NCI-H774 (cell line): ENCODE measurements at regions not wholly inside any gene's neighbourhood (a gene's known extent, or its start where the extent isn't known, plus 50 kb on each side); places are given as distances from the start of the nearest gene placed in this dataset.
"Not testable (repeated sequence)": the region's sequence is repeated elsewhere in the genome, so short reads cannot be mapped to it uniquely, and the experiment has no call there.

ENCODE experiments used
- DNase-seq: peaks from one replicate; lab custom pipeline; 2025; lab: John Stamatoyannopoulos, UW

DNA sequence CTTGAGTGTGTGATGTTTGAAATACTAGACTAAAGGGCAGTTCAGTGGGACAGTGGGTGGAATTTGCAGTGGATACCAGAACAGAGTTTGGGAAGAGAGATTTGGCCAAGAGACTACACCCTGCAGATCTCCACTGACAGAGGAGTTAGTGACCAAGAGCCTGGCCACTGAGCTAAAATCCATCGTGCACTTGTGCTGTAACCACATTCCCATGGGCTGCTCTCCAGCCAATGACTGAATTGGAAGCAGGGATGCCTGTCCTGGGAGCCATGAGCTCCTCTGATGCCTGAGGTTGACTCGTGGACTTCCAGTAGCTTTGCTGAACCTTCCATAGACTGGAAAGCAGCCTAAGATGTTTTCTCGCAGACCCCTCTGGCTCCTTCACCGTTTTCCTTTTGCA, 296.1 kb downstream of the TRIML1 start:
- DNase-seq, result no peak

DNA sequence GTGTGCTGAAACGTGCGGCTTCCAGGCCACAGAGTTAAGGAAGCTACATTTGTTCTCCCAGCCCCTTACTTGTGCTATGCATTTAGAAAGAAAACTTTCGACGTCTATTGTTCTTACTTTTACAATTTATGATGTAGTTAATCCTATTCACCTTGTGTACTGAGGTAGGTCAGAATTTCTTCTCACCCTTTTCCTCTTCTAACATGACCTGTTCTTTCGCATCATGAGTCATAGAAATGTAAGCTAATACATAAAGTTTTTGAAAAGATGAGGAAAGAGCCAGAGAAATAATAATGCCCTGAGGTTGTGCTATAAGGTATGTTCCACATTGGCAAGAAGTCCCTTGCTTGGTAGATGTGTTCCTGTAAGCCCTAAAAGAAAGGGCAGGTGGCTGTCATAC, 298.3 kb downstream of the TRIML1 start:
- DNase-seq, result no peak

DNA sequence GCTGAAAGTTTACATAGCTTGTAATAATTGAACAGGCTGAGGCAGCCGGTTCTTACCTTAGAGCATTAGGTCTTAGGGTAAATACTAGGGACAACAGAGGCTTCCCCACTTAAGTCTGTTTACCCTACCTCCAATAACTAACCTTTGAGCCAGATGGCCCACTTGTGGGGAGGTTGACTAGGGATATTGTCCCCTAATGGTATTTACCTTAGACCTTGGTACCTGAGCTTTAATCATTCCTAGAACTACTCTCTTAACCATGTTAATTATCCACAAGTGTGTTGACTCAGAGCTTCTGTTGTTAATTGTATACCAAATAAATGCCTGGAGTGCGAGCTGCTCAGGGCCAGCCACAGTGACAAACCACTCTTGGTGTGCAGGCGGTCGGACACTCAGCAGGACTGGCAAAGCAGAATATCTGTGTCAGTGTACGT, 299.2 kb downstream of the TRIML1 start:
- peak; percentile 66 for DNase-seq

DNA sequence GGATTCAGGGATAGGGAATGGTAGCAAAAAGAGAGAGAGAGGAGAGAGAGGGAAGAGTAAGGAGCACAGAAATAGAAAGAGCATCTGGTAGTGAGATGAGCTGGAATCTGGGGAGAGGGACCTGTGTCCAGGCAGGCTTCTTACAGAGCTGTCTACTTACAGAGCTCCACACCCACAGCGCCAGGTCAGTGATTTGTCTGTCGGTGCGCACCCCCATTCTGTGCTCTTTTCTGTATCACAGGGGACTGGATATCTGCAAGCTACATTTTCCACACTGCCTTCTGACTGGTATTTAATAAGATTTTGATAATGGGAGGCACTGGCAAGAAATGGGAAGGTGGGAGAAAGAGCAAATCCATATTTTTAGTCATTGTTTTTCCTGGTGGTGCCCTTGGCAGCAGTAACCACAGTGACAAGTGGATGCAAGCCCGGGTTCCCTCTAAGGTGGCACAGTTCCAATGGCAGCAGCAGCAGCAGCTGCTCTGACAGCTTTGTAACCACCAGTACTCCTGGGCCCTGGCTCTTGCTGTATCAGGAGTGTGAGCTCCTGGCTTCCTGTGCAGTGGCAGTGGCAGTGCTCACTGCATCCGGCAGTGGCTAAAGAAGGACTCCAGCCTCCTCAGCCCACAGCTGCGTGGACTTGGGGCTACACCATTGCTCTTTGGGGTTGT, 300.5 kb downstream of the TRIML1 start:
- peak; percentile 39 for DNase-seq

DNA sequence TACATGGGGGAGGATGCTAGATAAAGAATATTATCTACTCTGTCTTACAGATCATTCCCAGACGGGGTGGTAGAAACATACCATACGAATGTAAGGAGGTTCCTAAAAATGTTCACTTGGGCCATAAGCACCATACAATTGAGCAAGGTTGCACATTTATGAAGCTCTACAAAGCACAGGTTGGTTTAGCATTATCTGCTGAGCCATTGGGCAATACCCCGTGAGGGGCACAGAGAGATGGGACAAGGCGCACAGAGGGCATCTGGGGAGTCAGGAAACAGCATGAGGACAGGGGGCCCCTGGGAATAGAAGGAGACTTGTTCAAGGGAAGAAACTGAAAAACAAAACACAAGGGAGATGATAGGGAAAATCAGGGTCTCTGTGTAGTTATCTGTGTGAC, 305.3 kb downstream of the TRIML1 start:
- DNase-seq, result no peak

DNA sequence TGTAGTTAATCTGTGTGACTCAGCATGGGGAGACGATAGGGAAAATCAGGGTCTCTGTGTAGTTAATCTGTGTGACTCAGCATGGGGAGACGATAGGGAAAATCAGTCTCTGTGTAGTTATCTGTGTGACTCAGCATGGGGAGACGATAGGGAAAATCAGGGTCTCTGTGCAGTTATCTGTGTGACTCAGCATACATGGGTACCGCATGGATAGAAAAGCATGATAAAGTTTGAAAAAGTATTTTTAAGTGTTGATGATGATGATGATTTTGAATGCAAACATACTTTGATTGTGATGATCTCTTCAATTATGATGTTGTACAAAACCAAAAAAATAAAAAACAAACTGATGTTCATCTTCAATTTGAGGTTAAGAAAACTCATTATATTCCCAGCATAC, 309.8 kb downstream of the TRIML1 start:
- not testable (repeated sequence) for DNase-seq

DNA sequence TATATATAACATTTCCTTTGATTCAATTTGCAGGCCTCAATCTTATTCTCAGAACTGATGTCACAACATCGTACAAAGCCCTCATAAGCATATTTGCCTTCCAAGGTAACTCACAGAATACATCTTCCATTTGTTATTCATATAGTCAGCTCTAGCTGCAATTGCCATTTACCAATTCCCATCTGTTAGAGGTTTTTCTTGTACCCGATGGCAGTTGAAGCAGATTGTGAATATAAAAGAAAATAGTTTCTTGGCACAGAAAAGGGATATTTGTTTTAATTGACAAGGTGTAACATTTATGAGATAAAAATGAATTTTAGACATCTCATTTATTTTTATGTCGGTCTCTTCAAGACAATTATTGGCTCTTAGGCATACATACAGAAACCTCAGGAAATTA, 311.3 kb downstream of the TRIML1 start:
- no peak for DNase-seq

DNA sequence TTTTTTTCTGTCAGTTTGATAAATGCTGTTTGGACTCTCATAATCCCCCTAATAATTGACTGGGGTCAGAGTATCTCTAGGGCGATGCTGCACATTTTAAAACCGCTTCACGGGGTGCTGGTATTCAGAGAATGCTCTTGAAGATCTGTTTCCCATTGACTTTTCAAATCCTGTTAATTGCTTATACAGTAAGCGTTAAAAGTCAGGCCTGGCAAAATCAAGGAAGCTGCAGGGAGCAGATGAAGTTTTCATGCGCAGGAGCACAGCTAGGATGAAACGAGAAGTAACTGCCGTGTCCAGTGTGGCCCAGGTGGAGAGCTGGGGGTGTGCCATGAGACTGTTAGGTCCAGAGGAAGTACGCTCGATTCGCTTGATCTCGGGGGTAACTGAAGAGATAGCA, 312.9 kb downstream of the TRIML1 start:
- DNase-seq, result no peak

DNA sequence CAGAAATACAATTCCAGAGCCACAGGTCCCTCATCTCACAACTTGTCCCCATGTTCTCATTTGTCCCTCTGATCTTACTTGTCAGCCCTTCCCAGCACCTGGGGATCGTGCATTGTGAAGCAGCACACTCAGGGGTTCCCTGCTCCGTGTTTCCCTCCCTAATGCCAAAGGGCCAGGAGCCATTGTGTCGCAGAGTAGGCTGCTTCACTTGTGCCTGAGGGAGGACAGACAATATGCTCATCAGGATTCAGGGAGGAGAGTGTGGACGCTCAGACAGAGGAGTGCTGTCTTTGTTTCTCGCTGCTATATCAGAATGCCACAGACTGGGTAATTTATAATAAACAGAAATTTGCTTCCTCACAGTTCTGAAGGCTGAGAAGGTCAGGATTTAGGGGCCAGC, 315.3 kb downstream of the TRIML1 start:
- DNase-seq, result no peak

DNA sequence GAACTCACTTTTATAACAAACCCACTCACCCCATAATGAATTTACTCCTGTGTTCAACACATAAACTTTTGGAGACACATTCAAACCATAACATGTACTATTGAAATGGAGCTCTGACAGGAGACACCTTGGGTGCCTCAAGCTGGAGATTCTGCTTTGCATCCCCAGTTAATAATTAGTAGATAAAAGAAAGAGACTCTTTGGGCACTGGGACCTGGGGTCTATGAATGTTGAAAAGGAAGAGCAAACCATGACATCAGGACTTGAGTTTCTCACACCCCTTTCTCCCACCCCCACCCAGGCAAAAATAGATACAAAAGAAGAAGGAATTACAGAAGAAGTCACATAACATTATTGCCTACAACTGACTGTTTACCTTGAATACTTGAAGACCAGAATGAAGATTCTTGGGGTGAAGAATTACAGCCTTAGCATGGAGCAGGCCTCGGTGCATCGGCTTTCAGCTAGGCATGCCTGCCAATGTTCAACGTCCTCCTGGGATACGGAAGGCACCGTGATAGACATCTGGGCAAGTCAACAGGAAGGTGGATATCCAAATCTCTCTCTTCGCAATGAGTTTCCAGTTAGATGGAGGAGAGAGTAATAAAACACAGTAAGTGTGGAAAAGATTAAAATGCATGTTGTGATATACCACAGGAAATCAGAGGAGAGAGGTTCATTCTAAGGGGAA, 316.0 kb downstream of the TRIML1 start:
- DNase-seq, result no peak

DNA sequence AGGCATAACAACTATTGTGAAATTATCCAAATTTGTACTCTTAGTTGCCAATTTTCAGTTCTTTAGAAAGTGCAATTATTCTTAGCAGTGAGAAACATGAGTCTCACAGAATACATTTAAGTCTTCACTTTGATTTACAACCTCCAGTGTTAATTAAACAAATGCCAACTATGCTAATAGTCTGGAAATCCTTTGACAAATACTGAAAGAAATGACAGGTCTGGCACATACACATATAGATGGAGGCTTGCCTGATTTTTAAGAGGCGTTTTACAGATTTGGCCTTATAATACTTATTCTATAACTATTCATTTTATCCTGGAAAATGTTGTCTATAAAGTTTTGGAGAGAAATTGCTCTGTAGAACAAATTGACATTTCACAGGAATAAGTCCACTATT, 320.1 kb downstream of the TRIML1 start:
- no peak for DNase-seq

DNA sequence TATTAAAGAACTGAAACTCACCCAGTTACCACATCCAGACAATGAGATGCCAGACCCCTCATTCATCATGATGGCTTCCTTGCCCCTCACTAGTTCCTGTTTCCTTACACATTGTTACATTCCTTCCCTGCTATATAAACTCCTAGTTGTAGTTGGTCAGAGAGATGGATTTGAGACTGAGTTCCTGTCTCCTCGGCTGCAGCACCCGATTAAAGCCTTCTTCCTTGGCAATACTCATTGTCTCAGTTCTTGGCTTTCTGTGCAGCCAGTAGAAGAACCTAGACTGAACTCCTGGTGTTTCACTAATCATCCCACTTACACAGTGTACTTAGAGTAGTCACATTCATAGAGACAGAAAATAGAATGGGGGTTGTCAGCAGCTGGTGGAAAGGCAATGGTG, 324.7 kb downstream of the TRIML1 start:
- no peak for DNase-seq

DNA sequence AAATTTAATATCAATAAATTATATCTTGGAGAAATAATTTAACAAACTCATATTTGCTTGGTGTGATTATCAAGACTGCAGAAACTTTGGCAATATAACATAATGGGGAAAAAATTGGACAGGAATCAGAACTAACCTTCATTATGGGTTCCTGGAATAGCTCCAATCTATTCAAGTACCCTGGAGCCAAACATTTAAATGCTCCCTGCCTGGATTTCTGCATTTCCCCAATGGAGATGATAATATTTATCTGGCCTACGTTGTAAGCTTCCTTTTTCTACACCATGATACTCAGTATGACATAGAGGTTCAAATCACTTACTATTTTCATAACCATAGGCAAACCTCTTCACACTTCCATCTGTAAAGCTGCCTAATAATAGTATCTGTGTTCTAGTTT, 326.8 kb downstream of the TRIML1 start:
- no peak for DNase-seq

DNA sequence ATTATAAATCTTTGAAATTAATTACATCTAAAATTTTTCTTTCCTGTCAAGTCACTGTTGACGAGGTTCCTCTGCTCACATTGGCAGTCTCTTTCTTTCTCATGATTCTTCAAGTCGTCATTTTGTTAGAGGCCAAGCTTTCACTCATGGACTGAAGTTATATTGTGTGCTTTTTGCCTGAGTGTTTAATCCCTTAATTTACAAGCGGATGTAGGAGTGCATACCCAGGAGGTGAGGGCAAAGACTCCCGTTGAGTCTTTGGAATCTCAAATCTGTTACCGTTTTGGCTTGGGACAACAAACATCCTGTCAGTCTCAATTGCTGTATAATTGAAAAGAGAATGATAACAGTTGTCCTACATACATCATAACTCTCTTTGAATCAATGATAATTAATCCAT, 345.0 kb downstream of the TRIML1 start:
- no peak for DNase-seq

DNA sequence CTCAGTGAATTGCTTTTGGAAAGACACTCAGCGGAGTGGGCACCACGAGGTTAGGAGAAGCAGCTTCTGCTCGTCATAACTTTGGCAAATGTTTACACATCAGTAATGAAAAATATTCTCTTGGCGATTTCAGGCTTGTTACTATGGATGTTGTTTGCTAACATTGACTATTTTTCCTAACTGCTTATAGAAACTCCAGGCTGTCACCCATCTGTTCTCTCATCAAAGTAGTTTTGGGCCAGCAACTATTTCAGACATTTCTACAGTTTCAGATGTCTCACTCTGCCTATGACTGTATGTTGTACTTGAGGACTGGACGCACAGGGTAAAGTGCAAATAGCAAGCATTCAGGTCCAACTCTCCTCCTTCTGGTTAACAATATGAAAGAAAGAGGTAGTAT, 346.7 kb downstream of the TRIML1 start:
- no peak for DNase-seq

DNA sequence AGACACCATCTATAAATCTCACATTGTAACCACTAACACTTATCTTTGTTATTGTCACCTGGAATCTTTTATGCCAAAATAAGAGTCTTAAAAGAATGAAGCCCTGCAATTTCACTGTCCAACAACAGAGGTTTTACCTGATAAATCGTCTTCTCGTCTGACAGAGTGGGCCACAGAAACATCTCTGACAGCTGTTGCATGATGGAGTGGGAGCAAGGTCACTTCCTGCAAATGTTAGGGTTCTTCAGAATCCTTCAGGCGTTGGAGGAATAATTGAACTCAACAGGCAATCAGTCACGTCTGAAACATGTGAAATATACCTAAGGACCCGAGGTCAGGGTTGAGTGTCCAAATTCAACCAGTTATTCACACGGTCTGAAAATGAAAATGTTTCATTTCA, 353.6 kb downstream of the TRIML1 start:
- DNase-seq, result no peak

DNA sequence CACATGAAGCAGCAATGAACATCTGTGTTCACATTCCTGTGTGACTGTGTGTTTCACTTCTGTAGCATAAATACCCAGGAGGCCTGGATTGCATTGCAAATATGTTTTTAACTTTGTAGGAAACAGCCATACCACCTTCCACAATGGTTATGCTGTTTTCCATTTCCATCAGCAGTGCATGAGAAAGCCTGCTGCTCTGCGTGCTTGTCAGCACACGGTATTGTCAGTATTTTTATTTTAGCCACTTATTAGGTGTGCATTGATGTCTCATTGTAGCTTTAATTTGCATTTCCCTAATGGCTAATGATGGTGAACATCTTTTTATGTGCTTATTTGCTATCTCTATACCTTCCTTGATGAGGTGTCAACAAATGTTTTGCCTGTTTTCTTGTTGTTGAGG, 355.9 kb downstream of the TRIML1 start:
- DNase-seq, result no peak

DNA sequence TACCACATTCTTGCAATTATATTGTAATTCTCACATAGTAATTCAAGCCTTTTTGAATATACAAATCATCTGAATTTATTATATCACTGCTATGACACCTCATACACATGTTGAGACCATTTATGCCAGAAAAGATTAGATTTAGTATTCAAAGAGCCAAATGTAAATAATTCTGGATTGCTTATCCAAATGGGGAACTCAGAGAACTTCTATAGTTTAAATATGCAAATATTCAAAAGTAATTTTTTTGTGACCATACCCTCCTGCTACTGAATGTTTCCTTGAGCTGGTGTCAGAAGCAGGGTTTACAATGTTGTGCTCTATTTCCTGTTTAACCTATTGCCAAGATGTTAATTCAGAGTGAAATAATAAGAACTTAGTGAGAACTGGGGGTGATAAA, 372.2 kb downstream of the TRIML1 start:
- no peak for DNase-seq

DNA sequence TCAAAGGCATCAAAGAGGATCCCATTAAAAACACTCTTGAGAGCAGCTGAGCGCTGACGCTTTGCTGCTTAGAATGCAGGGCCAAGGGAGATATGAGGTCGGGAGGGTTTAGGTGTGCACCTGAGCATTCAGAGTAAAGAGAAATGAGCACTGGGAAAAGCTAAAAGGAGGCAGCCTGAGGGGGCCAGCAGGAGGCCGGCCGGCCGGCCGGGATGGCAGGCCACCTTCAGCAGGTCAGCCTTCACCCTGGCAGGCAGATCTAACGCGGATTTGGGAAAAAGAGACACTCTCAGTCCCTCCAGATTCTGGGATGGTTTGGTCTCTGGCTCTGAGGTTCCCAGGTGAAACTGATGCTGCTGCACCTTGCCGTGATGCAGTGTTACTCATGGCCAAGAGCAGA, 393.5 kb downstream of the TRIML1 start:
- no peak for DNase-seq

DNA sequence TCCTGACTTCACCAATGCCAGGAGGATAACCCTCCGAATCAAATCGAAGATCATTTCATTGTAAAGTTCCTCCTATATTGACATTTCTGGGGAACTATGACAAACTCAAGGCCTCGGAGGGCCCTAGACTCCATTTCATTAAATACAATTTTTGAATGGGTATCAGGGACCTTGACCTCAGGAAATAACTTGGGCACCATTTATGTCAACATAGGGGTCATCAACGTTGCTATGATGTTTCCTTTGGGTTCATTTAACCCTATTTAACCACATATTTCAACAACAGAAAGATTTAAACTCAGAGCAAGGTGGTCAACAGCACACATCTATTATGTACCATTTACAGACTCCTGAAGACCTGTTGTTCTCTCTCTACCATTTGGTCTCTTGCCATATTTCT, 395.1 kb downstream of the TRIML1 start:
- no peak for DNase-seq

DNA sequence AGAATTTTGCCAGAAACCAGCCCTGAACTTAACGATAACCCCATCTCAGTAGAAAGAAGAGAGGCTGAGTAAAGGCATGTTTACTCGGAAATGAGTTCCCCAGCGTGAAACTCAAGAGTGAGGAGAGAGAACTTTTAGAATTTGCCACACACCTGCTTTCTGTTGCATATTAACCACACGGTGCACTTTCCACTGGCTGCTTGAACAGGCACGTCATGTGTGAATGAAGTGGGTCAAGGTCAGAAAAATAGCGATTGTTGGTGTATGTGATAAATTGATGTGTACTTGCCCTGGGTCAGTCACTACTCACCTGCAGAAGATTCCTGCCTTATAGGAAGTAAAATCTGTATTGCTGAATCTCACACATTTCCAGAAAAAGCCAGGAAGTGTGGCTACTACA, 395.7 kb downstream of the TRIML1 start:
- DNase-seq, result no peak

DNA sequence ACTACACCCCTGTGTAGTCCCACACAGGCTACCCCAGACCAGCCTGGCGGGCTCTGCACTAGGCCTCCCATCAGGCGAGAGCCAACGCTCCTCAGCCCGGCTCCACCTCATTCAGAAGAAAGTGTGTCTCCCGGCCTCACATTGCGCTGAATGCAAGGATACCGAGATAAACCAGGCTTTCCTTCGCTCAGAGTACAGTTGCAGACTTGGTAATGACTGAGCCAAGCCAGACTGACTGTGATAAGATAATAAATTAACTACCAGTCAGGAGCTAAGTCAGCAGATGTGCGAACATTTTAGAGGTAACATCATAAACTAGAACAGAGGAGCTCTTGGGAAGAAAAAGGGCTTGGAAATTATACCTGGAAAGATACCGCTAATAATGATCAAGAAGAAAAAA, 397.6 kb downstream of the TRIML1 start:
- no peak for DNase-seq

DNA sequence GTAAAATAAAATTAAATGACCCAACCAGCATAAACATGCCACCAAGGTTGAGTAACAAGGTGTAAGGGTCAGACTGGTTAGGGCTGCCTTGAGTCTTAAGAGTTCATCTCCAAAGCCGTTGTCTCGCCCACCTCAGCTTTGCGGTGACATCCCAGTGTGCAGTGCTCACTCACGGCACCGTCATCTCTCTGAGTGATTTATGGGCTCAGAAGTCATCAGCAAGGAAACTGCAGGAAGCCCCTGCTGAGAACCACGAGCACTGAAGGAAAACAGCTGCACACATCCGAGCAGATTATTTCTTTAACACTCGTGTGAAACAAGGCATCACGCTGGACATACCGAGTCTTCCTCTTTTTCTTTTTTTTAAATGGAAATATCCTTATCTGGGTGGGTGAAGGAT, 411.1 kb downstream of the TRIML1 start:
- DNase-seq, result no peak

DNA sequence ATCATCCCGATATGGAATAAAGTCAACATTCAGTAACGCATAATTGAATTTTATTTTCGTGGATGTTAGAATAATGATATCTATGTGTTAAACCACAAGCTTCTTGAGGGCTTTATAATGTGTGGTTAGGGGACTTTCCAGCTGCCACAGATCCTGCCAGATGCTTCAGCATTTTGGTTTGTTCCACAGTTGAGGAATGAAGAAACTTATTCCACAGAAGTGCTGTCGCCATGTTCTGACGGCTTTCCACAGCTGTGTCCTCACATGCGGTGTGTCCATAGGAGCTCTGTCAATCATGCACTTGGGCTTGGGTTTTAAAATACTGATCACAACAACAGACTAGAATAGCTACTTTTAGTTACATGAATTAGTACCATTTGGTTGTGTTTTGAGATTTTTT, 411.9 kb downstream of the TRIML1 start:
- DNase-seq, result no peak
